ENCODE measurements at regions not wholly inside any gene's neighbourhood (a gene's known extent, or its start where the extent isn't known, plus 50 kb on each side); places are given as distances from the start of the nearest gene placed in this dataset.

DNA sequence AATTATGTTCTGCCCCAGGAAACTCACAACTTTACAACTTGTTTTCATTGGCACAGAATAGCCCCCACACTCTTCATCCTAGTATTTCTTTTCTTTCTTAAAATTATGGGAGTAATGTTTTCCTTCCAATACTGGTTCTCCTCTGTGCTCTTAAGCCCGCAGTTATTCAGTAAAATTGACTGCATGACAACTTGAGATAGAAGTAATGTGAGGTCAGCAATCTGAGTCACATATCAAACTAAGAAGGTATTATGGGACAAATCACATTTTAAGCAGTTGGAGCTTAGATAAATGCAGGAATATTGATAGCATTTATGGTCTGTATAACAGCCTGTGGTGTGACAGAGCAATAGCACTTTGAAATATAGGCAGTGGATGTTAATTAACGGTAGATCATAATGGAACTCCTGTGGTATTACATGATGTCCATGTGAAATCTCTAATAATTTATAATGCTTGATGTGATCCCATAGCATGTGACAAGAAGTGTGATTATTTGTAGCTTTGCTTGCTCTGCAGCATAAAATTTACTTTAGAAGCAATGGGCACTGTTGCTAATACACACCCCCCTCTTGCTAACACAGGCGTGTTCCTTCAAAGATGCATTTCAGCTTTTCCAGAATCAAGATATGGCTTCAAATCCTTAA, 351.4 kb upstream of the CDH20 start:
- FAIRE-seq (no peak), DNase-seq (ENCODE audit: low read depth) (peak; percentile 36)
- no peak overlapping the region for H3K4me3 Mint-ChIP-seq (ENCODE audit: unreplicated experiment)
- TF ChIP-seq EZH2 (IDR thresholded peaks at IDR 0.05; ENCODE audit: insufficient read depth, low read length), result no peak
- H3K4me2 ChIP-seq (ENCODE audit: low read length), result peak overlapping the region; percentile 4
- no peaks in the 10 kb centered on the region for H3K27me3 ChIP-seq (ENCODE audit: insufficient read depth, low read length)
- no peaks in the 10 kb centered on the region for H3K27me3 Mint-ChIP-seq (ENCODE audit: low read depth, unreplicated experiment)
- no peaks in the 10 kb centered on the region for H3K79me2 ChIP-seq (ENCODE audit: insufficient read depth, low read length)
- peaks cover 11% of the 10 kb centered on the region for H3K4me1 ChIP-seq (ENCODE audit: insufficient read depth, low read length)
- no peaks in the 10 kb centered on the region for H3K9me3 ChIP-seq (ENCODE audit: insufficient read depth, low read depth, low read length)
- no peak overlapping the region for H3K4me3 ChIP-seq (ENCODE audit: insufficient read depth, low read depth, low read length)
- no peak overlapping the region for H3K27ac ChIP-seq (ENCODE audit: low read depth, low read length)
- no peak overlapping the region for H2AFZ ChIP-seq (ENCODE audit: low read depth, low read length)
- H3K9ac ChIP-seq (ENCODE audit: low read length), result no peak overlapping the region
- no peaks in the 10 kb centered on the region for H3K36me3 ChIP-seq (ENCODE audit: insufficient read depth, low read length)
- H4K20me1 ChIP-seq (ENCODE audit: insufficient read depth, low read length), result no peaks in the 10 kb centered on the region
- H3K27ac Mint-ChIP-seq (ENCODE audit: unreplicated experiment), result no peak overlapping the region
- no peaks in the 10 kb centered on the region for H3K36me3 Mint-ChIP-seq (ENCODE audit: low read depth, unreplicated experiment)
- peaks cover 3% of the 10 kb centered on the region for H3K9me3 Mint-ChIP-seq (ENCODE audit: unreplicated experiment)
- H3K4me1 Mint-ChIP-seq (ENCODE audit: low read depth, unreplicated experiment), result peaks cover 14% of the 10 kb centered on the region

- Histone ChIP-seq H3K4me2 (ENCODE audit: low read length) (no peak overlapping the region), H3K9ac (ENCODE audit: low read length) (no peak overlapping the region), H3K9me3 (ENCODE audit: insufficient read depth, low read depth, low read length) (no peaks in the 10 kb centered on the region), H3K27ac (ENCODE audit: low read depth, low read length) (no peak overlapping the region), H3K79me2 (ENCODE audit: insufficient read depth, low read length) (no peaks in the 10 kb centered on the region), H3K4me3 (ENCODE audit: insufficient read depth, low read depth, low read length) (no peak overlapping the region), H3K36me3 (ENCODE audit: insufficient read depth, low read length) (no peaks in the 10 kb centered on the region), H4K20me1 (ENCODE audit: insufficient read depth, low read length) (no peaks in the 10 kb centered on the region), H3K27me3 (ENCODE audit: insufficient read depth, low read length) (no peaks in the 10 kb centered on the region), H2AFZ (ENCODE audit: low read depth, low read length) (no peak overlapping the region), H3K4me1 (ENCODE audit: insufficient read depth, low read length) (peaks cover 11% of the 10 kb centered on the region)
- H3K9me3 Mint-ChIP-seq (ENCODE audit: unreplicated experiment), result peaks cover 3% of the 10 kb centered on the region
- no peaks in the 10 kb centered on the region for H3K27me3 Mint-ChIP-seq (ENCODE audit: low read depth, unreplicated experiment)
- peaks cover 14% of the 10 kb centered on the region for H3K4me1 Mint-ChIP-seq (ENCODE audit: low read depth, unreplicated experiment)
- H3K27ac Mint-ChIP-seq (ENCODE audit: unreplicated experiment), result no peak overlapping the region
- DNase-seq (ENCODE audit: low read depth) (no peak), FAIRE-seq (no peak)
- TF ChIP-seq, protein P1, sequence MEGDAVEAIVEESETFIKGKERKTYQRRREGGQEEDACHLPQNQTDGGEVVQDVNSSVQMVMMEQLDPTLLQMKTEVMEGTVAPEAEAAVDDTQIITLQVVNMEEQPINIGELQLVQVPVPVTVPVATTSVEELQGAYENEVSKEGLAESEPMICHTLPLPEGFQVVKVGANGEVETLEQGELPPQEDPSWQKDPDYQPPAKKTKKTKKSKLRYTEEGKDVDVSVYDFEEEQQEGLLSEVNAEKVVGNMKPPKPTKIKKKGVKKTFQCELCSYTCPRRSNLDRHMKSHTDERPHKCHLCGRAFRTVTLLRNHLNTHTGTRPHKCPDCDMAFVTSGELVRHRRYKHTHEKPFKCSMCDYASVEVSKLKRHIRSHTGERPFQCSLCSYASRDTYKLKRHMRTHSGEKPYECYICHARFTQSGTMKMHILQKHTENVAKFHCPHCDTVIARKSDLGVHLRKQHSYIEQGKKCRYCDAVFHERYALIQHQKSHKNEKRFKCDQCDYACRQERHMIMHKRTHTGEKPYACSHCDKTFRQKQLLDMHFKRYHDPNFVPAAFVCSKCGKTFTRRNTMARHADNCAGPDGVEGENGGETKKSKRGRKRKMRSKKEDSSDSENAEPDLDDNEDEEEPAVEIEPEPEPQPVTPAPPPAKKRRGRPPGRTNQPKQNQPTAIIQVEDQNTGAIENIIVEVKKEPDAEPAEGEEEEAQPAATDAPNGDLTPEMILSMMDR (IDR thresholded peaks at IDR 0.05; ENCODE audit: insufficient read depth, low read depth, low read length), result no peak
- H3K36me3 Mint-ChIP-seq (ENCODE audit: low read depth, unreplicated experiment), result no peaks in the 10 kb centered on the region
- H3K4me3 Mint-ChIP-seq (ENCODE audit: unreplicated experiment), result no peak overlapping the region
Measured at GRCh38 chr18:60982329-60982695, 350.9 kb upstream of the CDH20 start.

GRCh38 chr18:60982928-60983327, 350.3 kb upstream of the CDH20 start:
- H3K4me3 ChIP-seq (ENCODE audit: insufficient read depth, low read depth, low read length), result no peak overlapping the region
- H3K27ac ChIP-seq (ENCODE audit: low read depth, low read length), result no peak overlapping the region
- FAIRE-seq (no peak), DNase-seq (ENCODE audit: low read depth) (no peak)
- Mint-ChIP-seq H3K27ac (ENCODE audit: unreplicated experiment) (no peak overlapping the region), H3K4me3 (ENCODE audit: unreplicated experiment) (no peak overlapping the region), H3K4me1 (ENCODE audit: low read depth, unreplicated experiment) (peaks cover 7% of the 10 kb centered on the region), H3K27me3 (ENCODE audit: low read depth, unreplicated experiment) (no peaks in the 10 kb centered on the region), H3K36me3 (ENCODE audit: low read depth, unreplicated experiment) (no peaks in the 10 kb centered on the region), H3K9me3 (ENCODE audit: unreplicated experiment) (peaks cover 3% of the 10 kb centered on the region)
- no peak for TF ChIP-seq EZH2 (IDR thresholded peaks at IDR 0.05; ENCODE audit: insufficient read depth, low read length)
- TF ChIP-seq, protein P1 (IDR thresholded peaks at IDR 0.05; ENCODE audit: insufficient read depth, low read depth, low read length), result no peak
- H2AFZ ChIP-seq (ENCODE audit: low read depth, low read length), result no peak overlapping the region
- no peaks in the 10 kb centered on the region for H4K20me1 ChIP-seq (ENCODE audit: insufficient read depth, low read length)
- H3K4me2 ChIP-seq (ENCODE audit: low read length), result no peak overlapping the region
- peaks cover 13% of the 10 kb centered on the region for H3K4me1 ChIP-seq (ENCODE audit: insufficient read depth, low read length)
- H3K9me3 ChIP-seq (ENCODE audit: insufficient read depth, low read depth, low read length), result no peaks in the 10 kb centered on the region
- no peaks in the 10 kb centered on the region for H3K79me2 ChIP-seq (ENCODE audit: insufficient read depth, low read length)
- no peaks in the 10 kb centered on the region for H3K27me3 ChIP-seq (ENCODE audit: insufficient read depth, low read length)
- H3K36me3 ChIP-seq (ENCODE audit: insufficient read depth, low read length), result no peaks in the 10 kb centered on the region
- no peak overlapping the region for H3K9ac ChIP-seq (ENCODE audit: low read length)

Data from astrocyte (in vitro differentiated cells and primary cell).